A673 (cell line): ENCODE measurements at regions not wholly inside any gene's neighbourhood (a gene's known extent, or its start where the extent isn't known, plus 50 kb on each side); places are given as distances from the start of the nearest gene placed in this dataset.

ENCODE experiments used
- BruUV-seq: library from RNA; stranded (reverse); fragments of 400-500 nt; replicated peaks from 2 replicates; lab custom pipeline; 2021; lab: Mats Ljungman, UMichigan
- CTCF ChIA-PET: fragments of 300-600 bp; sonication (Branson Sonifier 250); formaldehyde crosslinking; loops from one replicate; lab custom pipeline; 2022; ENCODE audit warnings: antibody characterized with exemption; lab: Charles Lee
- POLR2A ChIA-PET: fragments of 300-600 bp; sonication (Branson Sonifier 250); formaldehyde crosslinking; loops from one replicate; lab custom pipeline; 2022; ENCODE audit warnings: antibody characterized with exemption; ENCODE audit not compliant: low non-redundant PET; lab: Charles Lee
- DNase-seq: peaks from one replicate; pipeline ENCODE4 v3.0.0-alpha.2; 2015; ENCODE audit warnings: low spot score
- H3K27ac ChIP-seq: fragments of 200-600 bp; sonication (generic); 2 replicates; pipeline ENCODE4 v1.5.1; 2016; ENCODE audit warnings: mixed run types, low read depth, mild to moderate bottlenecking, mixed read lengths, antibody characterized with exemption, low read length; ENCODE audit not compliant: poor library complexity, severe bottlenecking
- H3K27me3 ChIP-seq: fragments of 200-600 bp; sonication (generic); replicated peaks from 2 replicates; pipeline ENCODE4 v1.6.1; 2017; ENCODE audit warnings: mixed run types, low read depth, mild to moderate bottlenecking, mixed read lengths, antibody characterized with exemption, low read length; ENCODE audit not compliant: insufficient read depth, poor library complexity
- H3K36me3 ChIP-seq: fragments of 200-600 bp; sonication (generic); 2 replicates; pipeline ENCODE4 v1.6.1; 2016; ENCODE audit warnings: mixed run types, mild to moderate bottlenecking, mixed read lengths, antibody characterized with exemption, low read length; ENCODE audit not compliant: insufficient read depth, poor library complexity, severe bottlenecking
- H3K4me1 ChIP-seq: fragments of 200-600 bp; sonication (generic); 2 replicates; pipeline ENCODE4 v1.6.1; 2017; ENCODE audit warnings: mixed run types, mild to moderate bottlenecking, mixed read lengths, antibody characterized with exemption, low read length; ENCODE audit not compliant: insufficient read depth, poor library complexity, severe bottlenecking
- H3K4me3 ChIP-seq: fragments of 200-600 bp; sonication (generic); 2 replicates; pipeline ENCODE4 v1.5.1; 2016; ENCODE audit warnings: low read depth, mixed run types, mild to moderate bottlenecking, mixed read lengths, low read length; ENCODE audit not compliant: poor library complexity, severe bottlenecking
- H3K9me3 ChIP-seq: fragments of 200-600 bp; sonication (generic); 2 replicates; pipeline ENCODE4 v1.6.1; 2016; ENCODE audit warnings: mixed run types, low read depth, mild to moderate bottlenecking, mixed read lengths, antibody characterized with exemption, low read length; ENCODE audit not compliant: poor library complexity, severe bottlenecking
- EZH2 ChIP-seq: fragments of 200-600 bp; sonication (generic); IDR thresholded peaks from 2 replicates; pipeline ENCODE4 v1.6.1; 2017; ENCODE audit warnings: borderline replicate concordance, low read depth, mild to moderate bottlenecking, mixed read lengths, antibody characterized with exemption, low read length; ENCODE audit not compliant: poor library complexity, severe bottlenecking
- intact Hi-C: fragments of 100-400 bp; cut with micrococcal nuclease; formaldehyde crosslinking; loops from one replicate; pipeline ENCODE4 v1.10.0; 2022; ENCODE audit not compliant: unreplicated experiment
- TF ChIP-seq, protein P1 (sequence below): fragments of 300-800, 200-600 bp; sonication (generic); conservative IDR thresholded peaks from 2 replicates; pipeline ENCODE4 v1.5.1; 2017; ENCODE audit warnings: low read depth, mild to moderate bottlenecking, antibody characterized with exemption, low read length, moderate library complexity, mixed read lengths

DNA sequence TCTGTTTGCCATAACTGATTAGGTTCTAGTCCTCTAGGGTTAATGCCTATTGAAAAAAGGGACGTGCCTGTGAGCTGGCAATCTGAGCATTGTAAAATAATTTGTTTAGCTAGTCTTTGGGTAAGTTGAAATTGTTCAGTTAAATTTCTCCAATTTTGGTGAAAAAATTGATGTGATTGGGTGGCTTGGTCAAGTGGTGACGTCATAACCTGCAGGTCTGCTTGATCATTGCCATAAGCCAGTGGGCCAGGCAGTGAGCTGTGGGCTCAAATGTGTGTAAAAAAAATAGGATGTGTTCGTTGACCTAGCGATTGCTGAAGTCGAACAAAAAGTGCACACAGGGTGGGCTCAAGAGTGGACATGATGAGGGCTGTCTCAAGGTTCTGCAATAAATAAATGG is 193.3 kb downstream of the ZC4H2 start:
- Histone ChIP-seq H3K27me3 (no peaks in the 10 kb centered on the region), H3K9me3 (peaks cover 34% of the 10 kb centered on the region), H3K27ac (no peak overlapping the region), H3K36me3 (no peaks in the 10 kb centered on the region), H3K4me3 (no peak overlapping the region), H3K4me1 (no peaks in the 10 kb centered on the region)
- DNase-seq, result no peak
- intact Hi-C loops, result no loop called here
- TF ChIP-seq, protein P1, sequence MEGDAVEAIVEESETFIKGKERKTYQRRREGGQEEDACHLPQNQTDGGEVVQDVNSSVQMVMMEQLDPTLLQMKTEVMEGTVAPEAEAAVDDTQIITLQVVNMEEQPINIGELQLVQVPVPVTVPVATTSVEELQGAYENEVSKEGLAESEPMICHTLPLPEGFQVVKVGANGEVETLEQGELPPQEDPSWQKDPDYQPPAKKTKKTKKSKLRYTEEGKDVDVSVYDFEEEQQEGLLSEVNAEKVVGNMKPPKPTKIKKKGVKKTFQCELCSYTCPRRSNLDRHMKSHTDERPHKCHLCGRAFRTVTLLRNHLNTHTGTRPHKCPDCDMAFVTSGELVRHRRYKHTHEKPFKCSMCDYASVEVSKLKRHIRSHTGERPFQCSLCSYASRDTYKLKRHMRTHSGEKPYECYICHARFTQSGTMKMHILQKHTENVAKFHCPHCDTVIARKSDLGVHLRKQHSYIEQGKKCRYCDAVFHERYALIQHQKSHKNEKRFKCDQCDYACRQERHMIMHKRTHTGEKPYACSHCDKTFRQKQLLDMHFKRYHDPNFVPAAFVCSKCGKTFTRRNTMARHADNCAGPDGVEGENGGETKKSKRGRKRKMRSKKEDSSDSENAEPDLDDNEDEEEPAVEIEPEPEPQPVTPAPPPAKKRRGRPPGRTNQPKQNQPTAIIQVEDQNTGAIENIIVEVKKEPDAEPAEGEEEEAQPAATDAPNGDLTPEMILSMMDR, result no peak
- TF ChIP-seq EZH2, result no peak
- CTCF ChIA-PET, result no interaction called here
- POLR2A ChIA-PET, result no interaction called here
- BruUV-seq, result no TSS peak

DNA sequence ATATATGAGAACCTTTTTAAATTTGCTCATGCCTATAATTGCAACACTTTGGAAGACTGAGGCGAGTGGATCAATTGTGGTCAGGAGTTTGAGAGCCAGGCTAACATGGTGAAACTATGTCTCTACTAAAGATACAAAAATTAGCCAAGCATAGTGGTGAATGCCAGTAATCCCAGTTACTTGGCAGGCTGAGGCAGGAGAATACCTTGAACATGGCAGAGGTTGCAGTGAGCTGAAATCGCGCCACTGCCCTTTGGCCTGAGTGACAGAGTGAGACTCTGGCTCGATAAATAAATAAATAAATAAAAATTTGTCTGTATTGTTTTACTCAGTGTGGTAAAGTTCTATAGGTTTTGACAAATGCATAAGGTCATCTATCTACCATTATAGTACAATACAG is 218.2 kb downstream of the ZC4H2 start:
- BruUV-seq, result no TSS peak
- no peak for DNase-seq
- CTCF ChIA-PET, result no interaction called here
- intact Hi-C loops, result no loop called here
- no peaks in the 10 kb centered on the region for H3K36me3 ChIP-seq
- TF ChIP-seq, protein P1, result no peak
- no peak for TF ChIP-seq EZH2
- no peaks in the 10 kb centered on the region for H3K4me1 ChIP-seq
- H3K4me3 ChIP-seq, result no peak overlapping the region
- H3K27ac ChIP-seq, result no peak overlapping the region
- no peaks in the 10 kb centered on the region for H3K27me3 ChIP-seq
- POLR2A ChIA-PET, result no interaction called here
- H3K9me3 ChIP-seq, result peaks cover 10% of the 10 kb centered on the region

DNA sequence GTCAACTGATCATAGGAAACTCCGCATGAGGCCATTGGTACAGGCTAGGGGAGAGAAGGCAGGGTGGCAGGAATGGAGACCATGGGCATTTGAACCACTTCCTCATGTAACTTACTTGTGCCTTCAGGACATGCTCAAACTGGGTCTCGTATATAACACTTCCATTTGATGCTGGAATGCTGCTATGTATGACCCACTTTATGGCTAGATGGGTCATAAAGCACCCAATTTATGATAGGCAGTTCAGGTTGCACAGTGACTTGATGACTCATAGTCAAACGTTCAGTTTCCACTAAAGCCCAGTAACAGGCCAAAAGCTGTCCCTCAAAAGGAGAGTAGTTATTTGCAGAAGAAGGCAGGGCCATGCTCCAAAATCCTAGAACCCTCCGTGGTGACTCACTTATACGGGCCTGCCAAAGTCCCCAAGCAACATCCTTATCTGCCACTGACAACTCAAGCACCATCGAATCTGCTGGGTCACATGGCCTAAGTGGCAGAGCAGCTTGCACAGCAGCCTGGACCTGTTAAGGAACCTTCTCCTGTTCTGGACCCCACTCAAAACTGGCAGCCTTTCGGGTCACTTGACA is 236.4 kb downstream of the ZC4H2 start:
- intact Hi-C loops, result no loop called here
- no TSS peak for BruUV-seq
- ChIA-PET POLR2A (no interaction called here), CTCF (no interaction called here)
- no peak for TF ChIP-seq EZH2
- TF ChIP-seq, protein P1, result no peak
- no peaks in the 10 kb centered on the region for H3K4me1 ChIP-seq
- no peak for DNase-seq
- no peaks in the 10 kb centered on the region for H3K36me3 ChIP-seq
- H3K27ac ChIP-seq, result no peak overlapping the region
- H3K9me3 ChIP-seq, result peaks cover 5% of the 10 kb centered on the region
- H3K4me3 ChIP-seq, result no peak overlapping the region
- no peaks in the 10 kb centered on the region for H3K27me3 ChIP-seq
